ENCODE measurements at regions not wholly inside any gene's neighbourhood (a gene's known extent, or its start where the extent isn't known, plus 50 kb on each side); places are given as distances from the start of the nearest gene placed in this dataset.
A peak's percentile ranks its signal among the peaks of the same experiment; 100 is the strongest.
"Not testable (repeated sequence)": the region's sequence is repeated elsewhere in the genome, so short reads cannot be mapped to it uniquely, and the experiment has no call there.

DNA sequence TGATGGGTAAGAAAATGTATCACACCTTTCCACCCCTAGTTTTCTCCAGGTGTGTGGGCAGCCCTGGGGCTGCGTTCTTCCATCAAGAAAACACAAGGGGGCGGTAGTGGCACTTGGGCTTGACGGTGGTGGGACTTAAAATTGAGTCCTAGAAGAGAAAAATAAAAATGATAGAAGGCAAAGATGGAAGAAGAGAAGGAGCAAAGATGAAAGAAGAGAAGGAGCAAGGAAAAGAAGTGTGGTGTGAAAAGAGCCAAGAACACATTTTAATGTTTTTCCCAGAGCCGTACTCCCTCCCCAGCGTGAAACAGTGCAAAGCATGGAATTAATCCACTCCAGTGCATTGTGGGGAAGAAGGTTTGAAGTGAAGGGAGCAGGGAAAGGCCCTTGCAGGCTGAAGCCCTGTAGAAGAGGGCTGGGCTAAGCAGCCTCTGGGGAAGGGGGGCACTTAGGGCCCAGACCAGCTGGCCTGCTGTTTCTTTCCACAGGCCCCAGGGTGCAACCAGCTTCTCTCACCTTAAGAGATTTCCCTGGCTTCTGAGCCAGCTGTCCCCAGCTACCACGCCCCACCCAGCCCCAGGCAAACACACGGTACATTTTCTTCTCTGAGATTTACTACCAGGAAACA, 256.8 kb downstream of the RNF152 start:
- peak; percentile 26 to 47 (median 42) for DNase-seq (ENCODE audit: low read depth in 4 of 4, low spot score in 3 of 4)

DNA sequence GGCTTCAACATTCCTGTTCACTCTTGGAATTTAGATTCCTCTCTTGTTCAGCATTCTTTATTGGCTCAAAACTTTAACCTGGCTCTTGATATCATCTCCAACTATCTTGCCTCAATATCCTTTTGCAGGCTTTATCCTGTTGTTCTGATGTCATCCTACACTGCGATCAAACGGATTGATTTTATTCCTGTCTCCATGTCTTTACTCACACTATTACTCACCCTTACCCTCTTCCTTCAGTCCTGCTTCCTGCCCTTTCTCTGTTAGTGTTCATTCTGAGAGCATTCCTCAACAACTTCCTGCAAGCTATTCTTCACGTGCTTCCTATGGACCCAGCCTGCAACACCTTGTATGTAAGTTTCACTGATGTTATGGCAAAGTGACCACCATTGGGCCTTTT, 264.7 kb downstream of the RNF152 start:
- DNase-seq (ENCODE audit: low read depth in 4 of 4, low spot score in 3 of 4), result no peak

DNA sequence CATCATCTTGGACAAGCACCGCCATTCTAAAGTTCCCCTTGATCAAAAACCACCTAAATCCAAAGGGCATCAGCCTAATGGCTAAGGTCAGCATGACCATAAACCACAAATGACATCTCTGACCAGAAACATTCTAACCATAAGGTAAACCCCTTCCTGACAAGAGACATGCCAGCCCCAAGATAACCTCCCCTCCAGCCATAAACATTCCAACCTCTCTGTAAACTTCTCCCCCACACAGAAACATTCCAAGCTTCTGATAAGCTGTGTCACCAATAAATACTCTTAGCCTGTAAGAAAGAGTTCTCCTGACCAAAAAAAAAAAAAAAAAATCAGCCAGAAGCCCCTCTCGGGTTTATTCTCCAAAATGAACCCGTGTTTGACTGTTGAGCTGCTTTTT, 268.2 kb downstream of the RNF152 start:
- DNase-seq (ENCODE audit: low read depth in 4 of 4, low spot score in 3 of 4), result not testable (repeated sequence)

DNA sequence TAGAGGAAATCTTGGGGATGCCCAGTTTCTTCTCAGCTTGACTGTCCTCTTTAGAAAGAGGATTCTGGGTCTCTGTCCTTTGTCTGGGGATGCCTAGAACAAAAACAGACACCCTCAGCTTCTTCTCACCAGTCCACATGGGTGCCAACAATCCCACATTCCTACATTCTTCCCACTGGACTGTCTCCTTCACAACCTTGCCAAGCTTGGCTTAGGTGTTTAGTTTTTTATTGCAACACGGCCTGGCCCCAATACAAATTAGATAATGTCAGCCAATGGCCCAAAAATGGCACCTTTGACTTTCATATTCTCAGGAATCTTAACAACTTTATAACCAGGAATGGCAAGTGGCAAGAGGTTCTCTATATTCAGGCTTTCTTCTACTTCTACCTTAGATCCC, 273.0 kb downstream of the RNF152 start:
- DNase-seq (ENCODE audit: low read depth in 4 of 4, low spot score in 3 of 4), result no peak

DNA sequence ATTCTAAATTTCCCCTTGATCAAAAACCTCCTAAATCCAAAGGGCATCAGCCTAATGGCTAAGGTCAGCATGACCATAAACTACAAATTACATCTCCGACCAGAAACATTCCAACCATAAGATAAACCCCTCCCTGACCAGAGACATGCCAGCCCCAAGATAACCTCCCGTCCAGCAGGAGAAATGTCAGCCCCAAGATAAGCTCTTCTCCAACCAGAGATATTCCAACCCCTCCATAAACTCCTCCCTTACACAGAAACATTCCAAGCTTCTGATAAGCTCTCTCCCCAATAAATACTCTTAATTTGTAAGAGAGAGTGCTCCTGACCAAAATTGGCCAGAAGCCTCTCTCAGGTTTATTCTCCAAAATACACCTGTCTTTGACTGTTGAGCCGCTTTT, 274.0 kb downstream of the RNF152 start:
- DNase-seq (ENCODE audit: low read depth in 4 of 4, low spot score in 3 of 4), result no peak

DNA sequence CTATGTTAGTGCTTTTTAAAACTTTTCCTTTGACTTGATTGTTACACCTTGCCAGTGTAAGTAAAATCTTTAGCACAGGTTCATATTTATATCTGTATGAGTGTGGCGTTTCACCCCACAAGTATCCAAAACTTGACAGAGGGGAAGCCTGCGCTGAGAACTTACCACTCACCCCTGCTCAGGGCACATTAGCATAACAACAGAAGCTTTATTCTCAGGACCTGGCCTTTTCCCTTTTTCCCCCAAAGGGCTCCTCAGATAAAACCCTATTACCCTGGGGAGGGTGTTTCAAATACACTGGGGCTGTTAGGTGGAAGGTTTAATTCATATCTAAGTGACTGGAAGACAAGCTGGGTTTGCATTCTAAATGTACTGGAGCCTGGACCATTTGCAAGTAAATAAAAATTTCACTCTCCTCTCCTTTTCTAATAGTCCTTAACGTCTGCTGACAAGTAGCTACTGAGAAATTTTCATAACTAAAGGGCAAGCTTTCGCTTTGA, 276.6 kb downstream of the RNF152 start:
- no peak for DNase-seq (ENCODE audit: low read depth in 4 of 4, low spot score in 3 of 4)

DNA sequence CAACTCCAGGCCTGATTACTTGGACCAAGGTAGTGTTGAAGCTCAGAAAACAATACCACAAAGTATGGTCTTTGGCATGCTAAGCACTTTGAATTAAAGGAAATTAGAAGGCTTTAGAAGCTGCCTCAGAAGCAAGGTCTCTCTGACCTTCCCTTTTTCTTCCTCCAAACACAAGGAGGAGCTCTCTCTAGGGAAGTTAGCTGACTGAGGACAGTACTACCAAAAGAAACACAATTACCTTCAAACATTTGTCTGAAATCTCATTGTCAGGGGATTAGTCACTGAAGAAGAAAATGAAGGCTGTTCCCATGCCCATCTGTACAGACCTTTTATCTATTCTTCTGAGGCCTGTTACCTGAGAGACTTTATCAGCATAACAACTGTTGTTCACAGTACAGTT, 279.3 kb downstream of the CDH20 start:
- no peak for DNase-seq (ENCODE audit: low read depth in 4 of 4, low spot score in 3 of 4)

DNA sequence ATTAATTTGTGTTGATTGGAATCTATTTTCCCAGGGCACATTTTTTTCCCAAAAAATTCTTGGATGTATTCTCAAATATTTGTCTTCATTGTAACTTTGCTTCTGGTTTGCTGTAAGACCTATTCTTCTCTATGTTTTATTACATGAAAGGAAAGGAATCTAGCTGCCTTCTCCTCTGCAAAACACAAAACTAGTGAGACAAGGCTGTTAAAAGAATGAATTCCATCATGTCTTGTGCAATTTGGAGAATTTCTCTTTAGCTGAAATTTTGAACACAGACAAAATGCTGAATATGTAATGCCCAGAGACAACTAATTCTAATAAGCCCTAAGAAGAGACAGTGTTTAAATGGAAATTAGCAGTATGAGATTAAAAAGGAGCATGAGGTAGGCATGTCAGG, 275.9 kb downstream of the CDH20 start:
- no peak for DNase-seq (ENCODE audit: low read depth in 4 of 4, low spot score in 3 of 4)

DNA sequence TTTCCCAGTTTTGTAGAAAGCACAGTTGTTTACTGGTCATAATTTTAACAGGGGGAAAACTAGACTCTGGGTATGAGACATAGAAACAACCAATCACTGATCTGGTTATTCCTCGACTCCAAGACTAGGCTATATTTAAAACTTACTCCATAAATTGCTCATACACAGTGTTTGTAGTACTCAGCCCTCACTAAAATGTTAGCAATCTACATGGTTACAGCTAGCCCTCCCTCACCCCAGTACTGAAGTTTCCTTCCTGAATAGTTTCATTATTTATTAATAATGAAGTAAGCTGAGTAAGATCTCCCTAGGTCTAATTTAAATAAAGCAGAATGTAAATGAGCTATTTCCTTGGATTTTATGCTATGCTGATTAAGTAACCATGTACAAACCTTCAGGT, 275.1 kb downstream of the CDH20 start:
- DNase-seq (ENCODE audit: low read depth in 4 of 4, low spot score in 3 of 4), result no peak

DNA sequence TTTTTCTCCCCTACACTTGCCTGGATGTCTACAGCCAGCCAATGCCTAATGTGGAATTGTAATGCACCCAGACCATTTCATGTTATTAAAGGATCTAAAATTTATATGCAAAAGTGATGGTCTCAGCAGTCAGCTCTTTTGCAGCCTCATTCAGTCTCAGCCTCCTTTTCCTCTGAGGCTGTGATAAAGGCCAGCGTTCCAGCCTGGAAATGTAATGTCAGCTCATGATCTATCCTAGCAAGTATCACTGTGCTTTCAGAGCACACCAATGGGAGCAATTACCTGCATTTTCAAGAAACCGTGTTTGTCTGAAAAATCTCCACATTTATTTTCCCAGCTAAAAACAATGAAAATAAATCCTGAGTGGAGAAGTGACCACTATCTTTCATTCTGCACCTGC, 274.6 kb downstream of the CDH20 start:
- DNase-seq (ENCODE audit: low read depth in 4 of 4, low spot score in 3 of 4), result no peak

DNA sequence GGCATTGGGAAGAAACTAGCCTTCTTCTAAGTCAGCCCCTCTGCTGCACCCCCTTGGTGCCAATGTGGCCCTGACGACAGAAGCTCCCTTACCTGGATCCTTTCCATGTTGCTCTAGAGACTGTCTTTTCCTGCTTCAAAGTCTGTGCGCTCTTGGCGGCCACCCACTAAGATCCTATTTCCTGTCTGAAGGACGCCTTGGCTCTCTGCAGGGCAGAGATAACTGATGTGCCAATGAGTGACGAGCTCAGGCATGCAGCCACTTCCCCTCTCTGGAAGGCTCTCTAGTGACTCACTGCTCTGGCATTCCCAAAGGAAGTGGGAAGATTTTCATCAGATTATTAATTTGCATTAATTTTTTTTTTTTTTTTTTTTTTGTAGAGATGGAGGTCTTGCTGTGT, 273.5 kb downstream of the CDH20 start:
- peak in 1 of 4 donors; percentile 39 for DNase-seq (ENCODE audit: low read depth in 4 of 4, low spot score in 3 of 4)

DNA sequence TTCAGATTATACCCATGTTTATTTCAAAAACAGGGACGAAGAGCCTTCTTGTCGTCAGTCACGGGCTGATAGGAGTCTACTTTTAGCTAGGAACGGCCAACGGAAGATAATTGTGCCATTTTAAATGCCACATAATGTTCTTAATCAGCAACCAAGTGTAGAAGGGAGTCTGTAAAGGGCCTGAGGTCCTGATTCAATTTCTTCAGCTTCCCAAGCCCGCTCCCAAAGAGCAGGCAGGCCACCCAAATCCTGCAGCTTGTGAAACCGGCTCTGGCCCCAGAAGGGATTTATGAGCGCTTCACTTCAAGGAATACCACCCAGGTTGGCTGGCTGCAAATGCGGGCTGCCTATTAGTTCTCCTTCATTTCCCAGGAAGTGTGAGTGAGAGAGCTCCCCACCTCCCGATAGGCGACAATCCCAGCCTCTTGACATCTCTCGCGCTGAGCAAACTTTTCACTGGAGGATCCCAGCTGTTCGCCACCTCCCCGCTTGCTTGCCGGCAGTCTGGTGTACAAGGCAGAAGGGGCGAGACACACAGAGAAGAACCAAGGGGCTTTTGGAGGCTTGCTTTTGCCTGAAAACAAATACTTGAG, 272.9 kb downstream of the CDH20 start:
- peak in 1 of 4 donors; percentile 29 for DNase-seq (ENCODE audit: low read depth in 4 of 4, low spot score in 3 of 4)

DNA sequence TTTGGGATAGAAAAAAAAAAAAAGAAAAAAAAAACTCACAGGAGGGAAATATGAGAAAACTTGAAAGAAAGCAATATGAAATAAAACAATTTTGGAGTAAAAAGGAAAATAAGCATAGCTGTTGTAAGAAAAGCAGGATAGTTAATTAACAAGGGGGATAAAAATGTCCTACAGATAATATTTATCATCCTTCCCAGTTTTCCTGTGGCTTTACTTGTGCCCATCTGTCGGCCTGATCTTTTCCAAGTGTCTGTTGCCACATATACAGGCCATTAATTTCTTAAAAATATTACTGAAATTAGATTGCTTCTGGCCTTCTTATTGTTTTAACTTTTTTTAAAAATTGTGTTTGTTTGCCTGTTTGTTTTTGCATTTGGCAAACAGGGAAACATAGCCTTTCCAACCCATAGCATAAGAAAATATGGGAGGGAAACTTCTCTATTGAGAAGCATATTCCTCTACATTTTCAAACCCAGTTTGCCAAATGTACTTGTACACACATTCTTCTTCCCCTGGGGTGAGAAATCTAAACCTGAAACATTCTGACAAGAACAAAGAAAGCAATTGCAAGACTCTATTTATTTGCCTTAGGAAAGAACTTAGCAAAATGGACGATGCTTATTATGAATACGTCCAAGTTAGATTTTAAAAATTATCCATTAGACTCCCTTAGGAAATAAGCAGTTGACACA, 272.3 kb downstream of the CDH20 start:
- no peak for DNase-seq (ENCODE audit: low read depth in 4 of 4, low spot score in 3 of 4)

All from right renal pelvis (tissue), 4 donors.